ENCODE measurements at regions not wholly inside any gene's neighbourhood (a gene's known extent, or its start where the extent isn't known, plus 50 kb on each side); places are given as distances from the start of the nearest gene placed in this dataset.
"Not testable (repeated sequence)": the region's sequence is repeated elsewhere in the genome, so short reads cannot be mapped to it uniquely, and the experiment has no call there.

- Histone ChIP-seq H3K9ac (ENCODE audit: low read depth in 1 of 2, low read length in 2 of 2) (no peak overlapping the region), H3K4me3 (ENCODE audit: low read length in 2 of 2) (no peak overlapping the region), H3K4me1 (ENCODE audit: control insufficient read depth in 2 of 2, insufficient read depth in 2 of 2, low read length in 2 of 2) (no peaks in the 10 kb centered on the region), H3K27me3 (ENCODE audit: control insufficient read depth in 2 of 2, insufficient read depth in 2 of 2, low read length in 2 of 2) (no peaks in the 10 kb centered on the region), H3K27ac (ENCODE audit: low read depth in 2 of 2, low read length in 2 of 2) (no peak overlapping the region), H3K9me3 (ENCODE audit: control insufficient read depth in 2 of 2, low read length in 2 of 2) (no peaks in the 10 kb centered on the region), H3K36me3 (ENCODE audit: control insufficient read depth in 2 of 2, insufficient read depth in 2 of 2, low read length in 2 of 2) (no peaks in the 10 kb centered on the region)
Observed at GRCh38 chr14:37711831-37712475, 116.5 kb downstream of the TTC6 start.

DNA sequence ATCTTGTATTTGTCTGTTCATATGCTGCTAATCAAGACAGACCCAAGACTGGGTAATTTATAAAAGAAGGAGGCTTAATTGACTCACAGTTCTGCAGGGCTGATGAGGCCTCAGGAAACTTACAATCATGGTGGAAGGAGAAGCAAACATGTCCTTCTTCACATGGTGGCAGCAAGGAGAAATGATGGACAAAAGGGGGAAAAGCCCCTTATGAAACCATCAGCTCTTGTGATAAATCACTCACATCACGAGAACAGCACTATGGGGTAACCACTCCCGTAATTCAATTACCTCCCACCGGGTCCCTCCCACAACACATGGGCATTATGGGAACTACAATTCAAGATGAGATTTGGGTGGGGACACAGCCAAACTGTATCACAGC, 117.0 kb downstream of the TTC6 start:
- H3K27ac ChIP-seq (ENCODE audit: low read depth in 2 of 2, low read length in 2 of 2); H3K36me3 ChIP-seq (ENCODE audit: control insufficient read depth in 2 of 2, insufficient read depth in 2 of 2, low read length in 2 of 2); H3K27me3 ChIP-seq (ENCODE audit: control insufficient read depth in 2 of 2, insufficient read depth in 2 of 2, low read length in 2 of 2); H3K9ac ChIP-seq (ENCODE audit: low read depth in 1 of 2, low read length in 2 of 2); H3K4me1 ChIP-seq (ENCODE audit: control insufficient read depth in 2 of 2, insufficient read depth in 2 of 2, low read length in 2 of 2); H3K9me3 ChIP-seq (ENCODE audit: control insufficient read depth in 2 of 2, low read length in 2 of 2); H3K4me3 ChIP-seq (ENCODE audit: low read length in 2 of 2): not testable (repeated sequence)

DNA sequence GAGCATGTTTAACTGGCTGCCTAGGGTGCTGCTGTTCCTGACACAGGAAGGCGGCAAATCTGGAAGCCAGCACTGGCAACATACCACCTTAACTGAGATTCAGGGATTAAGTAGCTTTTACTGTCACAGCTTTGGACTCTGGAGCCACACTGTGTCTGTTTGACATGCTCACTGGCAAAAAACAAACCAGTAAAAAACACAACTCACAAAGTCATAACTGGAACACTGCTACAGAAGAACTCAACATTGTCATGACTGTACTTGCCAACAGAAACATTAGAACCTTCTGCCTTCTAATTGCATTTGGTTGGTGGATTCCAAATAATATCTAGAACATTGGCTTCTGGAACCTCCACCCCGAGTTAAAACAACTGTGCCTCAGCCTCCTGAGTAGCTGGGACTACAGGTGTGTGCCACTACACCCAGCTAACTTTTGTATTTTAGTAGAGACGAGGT, 117.6 kb downstream of the TTC6 start:
- Histone ChIP-seq H3K9ac (ENCODE audit: low read depth in 1 of 2, low read length in 2 of 2) (no peak overlapping the region), H3K36me3 (ENCODE audit: control insufficient read depth in 2 of 2, insufficient read depth in 2 of 2, low read length in 2 of 2) (no peaks in the 10 kb centered on the region), H3K27me3 (ENCODE audit: control insufficient read depth in 2 of 2, insufficient read depth in 2 of 2, low read length in 2 of 2) (no peaks in the 10 kb centered on the region), H3K27ac (ENCODE audit: low read depth in 2 of 2, low read length in 2 of 2) (no peak overlapping the region), H3K4me3 (ENCODE audit: low read length in 2 of 2) (no peak overlapping the region), H3K4me1 (ENCODE audit: control insufficient read depth in 2 of 2, insufficient read depth in 2 of 2, low read length in 2 of 2) (no peaks in the 10 kb centered on the region), H3K9me3 (ENCODE audit: control insufficient read depth in 2 of 2, low read length in 2 of 2) (no peaks in the 10 kb centered on the region)

DNA sequence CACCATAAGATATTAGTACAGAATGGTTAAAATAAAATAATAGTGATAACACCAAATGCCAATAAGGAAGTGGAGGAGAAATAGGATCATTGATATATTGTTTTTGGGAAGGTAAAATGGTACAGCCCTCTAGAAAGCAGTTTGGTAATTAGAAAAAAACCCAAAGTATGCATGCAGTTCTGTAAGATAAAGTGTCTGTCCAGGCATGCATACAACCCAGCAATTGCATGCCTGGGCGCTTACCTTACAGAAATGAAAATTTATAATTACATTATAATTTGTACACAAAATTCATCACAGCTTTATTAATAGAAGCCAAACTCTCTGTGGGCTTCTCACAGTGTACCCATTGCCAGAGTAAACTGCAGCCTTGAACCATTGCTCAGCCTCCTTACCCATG, 124.7 kb downstream of the TTC6 start:
- Histone ChIP-seq H3K36me3 (ENCODE audit: control insufficient read depth in 2 of 2, insufficient read depth in 2 of 2, low read length in 2 of 2) (no peaks in the 10 kb centered on the region), H3K27me3 (ENCODE audit: control insufficient read depth in 2 of 2, insufficient read depth in 2 of 2, low read length in 2 of 2) (no peaks in the 10 kb centered on the region), H3K9ac (ENCODE audit: low read depth in 1 of 2, low read length in 2 of 2) (no peak overlapping the region), H3K27ac (ENCODE audit: low read depth in 2 of 2, low read length in 2 of 2) (no peak overlapping the region), H3K4me1 (ENCODE audit: control insufficient read depth in 2 of 2, insufficient read depth in 2 of 2, low read length in 2 of 2) (no peaks in the 10 kb centered on the region), H3K9me3 (ENCODE audit: control insufficient read depth in 2 of 2, low read length in 2 of 2) (no peaks in the 10 kb centered on the region), H3K4me3 (ENCODE audit: low read length in 2 of 2) (no peak overlapping the region)

DNA sequence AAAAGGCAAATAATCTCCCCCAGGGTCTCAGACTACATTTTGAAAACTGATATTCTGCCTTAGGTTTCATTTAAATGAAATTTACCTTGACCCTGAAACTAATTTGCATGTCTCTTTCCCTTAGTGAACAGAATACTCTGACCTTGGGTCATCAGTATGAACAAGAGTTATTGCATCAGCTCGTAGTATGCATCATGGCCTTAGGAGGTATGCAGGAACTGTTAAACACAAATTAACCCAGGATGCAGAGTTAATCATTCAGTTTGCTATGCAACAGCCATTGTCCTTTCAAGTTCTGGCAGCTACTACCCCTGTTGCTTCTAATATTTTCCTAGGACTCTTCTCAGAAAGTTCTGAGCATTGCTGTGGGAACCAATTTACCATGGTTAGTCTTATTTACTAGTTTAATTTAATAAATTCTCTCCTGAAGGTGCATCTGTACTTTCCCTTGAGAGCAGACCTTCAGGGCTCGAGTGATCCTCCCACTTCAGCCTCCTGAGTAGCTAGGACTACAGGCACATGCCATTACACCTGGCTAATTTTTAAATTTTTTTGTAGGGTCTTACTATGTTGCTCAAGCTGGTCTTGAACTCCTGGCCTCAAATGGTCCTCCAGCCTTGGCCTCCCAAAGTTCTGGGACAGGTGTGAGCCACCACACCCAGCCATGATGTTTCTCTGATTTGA, 126.7 kb downstream of the TTC6 start:
- Histone ChIP-seq H3K9ac (ENCODE audit: low read depth in 1 of 2, low read length in 2 of 2) (no peak overlapping the region), H3K9me3 (ENCODE audit: control insufficient read depth in 2 of 2, low read length in 2 of 2) (no peaks in the 10 kb centered on the region)

DNA sequence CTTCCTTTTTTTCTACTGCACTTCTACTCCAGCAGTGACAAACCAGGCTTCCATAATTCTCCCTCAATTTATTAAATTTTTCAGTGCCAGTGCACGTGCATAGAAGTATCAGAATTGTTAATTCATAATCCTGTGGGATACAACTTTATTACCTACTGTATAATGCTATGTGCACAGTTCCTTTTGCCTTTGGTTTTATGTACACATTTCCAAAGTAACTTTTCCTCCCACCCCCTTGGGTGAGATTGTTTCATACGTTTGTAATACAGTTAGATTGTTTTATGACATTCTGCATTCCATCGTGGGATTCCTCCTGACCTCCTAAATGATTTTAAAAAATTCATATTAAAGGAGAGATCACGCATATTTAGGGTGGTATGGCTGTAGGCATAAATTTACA, 128.1 kb downstream of the TTC6 start:
- Histone ChIP-seq H3K27ac (ENCODE audit: low read depth in 2 of 2, low read length in 2 of 2) (no peak overlapping the region), H3K36me3 (ENCODE audit: control insufficient read depth in 2 of 2, insufficient read depth in 2 of 2, low read length in 2 of 2) (no peaks in the 10 kb centered on the region), H3K4me1 (ENCODE audit: control insufficient read depth in 2 of 2, insufficient read depth in 2 of 2, low read length in 2 of 2) (no peaks in the 10 kb centered on the region)

More for the DNA sequence above, 126.7 kb downstream of the TTC6 start:
- Histone ChIP-seq H3K27ac (ENCODE audit: low read depth in 2 of 2, low read length in 2 of 2) (no peak overlapping the region), H3K36me3 (ENCODE audit: control insufficient read depth in 2 of 2, insufficient read depth in 2 of 2, low read length in 2 of 2) (no peaks in the 10 kb centered on the region), H3K4me1 (ENCODE audit: control insufficient read depth in 2 of 2, insufficient read depth in 2 of 2, low read length in 2 of 2) (no peaks in the 10 kb centered on the region), H3K4me3 (ENCODE audit: low read length in 2 of 2) (no peak overlapping the region), H3K27me3 (ENCODE audit: control insufficient read depth in 2 of 2, insufficient read depth in 2 of 2, low read length in 2 of 2) (no peaks in the 10 kb centered on the region)

DNA sequence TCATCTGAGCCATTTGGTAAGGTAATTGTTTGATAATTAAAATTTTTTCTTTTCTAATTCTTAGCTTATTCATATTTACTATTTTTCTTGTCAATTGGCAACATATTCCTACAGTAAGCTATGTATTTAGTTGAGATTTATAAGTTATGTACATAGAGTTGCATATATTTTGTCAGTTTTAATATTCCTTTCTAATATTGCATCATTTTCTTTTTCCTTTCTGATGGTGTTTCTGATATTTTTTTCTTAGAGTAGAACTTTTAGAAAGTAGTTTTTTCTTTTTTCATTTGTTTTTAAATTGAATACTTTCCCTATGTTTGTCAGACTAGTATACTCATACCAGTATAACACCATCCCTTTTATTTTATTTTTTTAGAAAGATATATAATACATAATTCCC, 131.3 kb downstream of the TTC6 start:
- Histone ChIP-seq H3K4me1 (ENCODE audit: control insufficient read depth in 2 of 2, insufficient read depth in 2 of 2, low read length in 2 of 2) (no peaks in the 10 kb centered on the region), H3K27ac (ENCODE audit: low read depth in 2 of 2, low read length in 2 of 2) (no peak overlapping the region), H3K36me3 (ENCODE audit: control insufficient read depth in 2 of 2, insufficient read depth in 2 of 2, low read length in 2 of 2) (no peaks in the 10 kb centered on the region), H3K9me3 (ENCODE audit: control insufficient read depth in 2 of 2, low read length in 2 of 2) (no peaks in the 10 kb centered on the region), H3K4me3 (ENCODE audit: low read length in 2 of 2) (no peak overlapping the region), H3K9ac (ENCODE audit: low read depth in 1 of 2, low read length in 2 of 2) (no peak overlapping the region), H3K27me3 (ENCODE audit: control insufficient read depth in 2 of 2, insufficient read depth in 2 of 2, low read length in 2 of 2) (no peaks in the 10 kb centered on the region)

More for the DNA sequence above, 128.1 kb downstream of the TTC6 start:
- H3K4me3 ChIP-seq (ENCODE audit: low read length in 2 of 2) = no peak overlapping the region
- no peaks in the 10 kb centered on the region for H3K27me3 ChIP-seq (ENCODE audit: control insufficient read depth in 2 of 2, insufficient read depth in 2 of 2, low read length in 2 of 2)
- no peak overlapping the region for H3K9ac ChIP-seq (ENCODE audit: low read depth in 1 of 2, low read length in 2 of 2)
- H3K9me3 ChIP-seq (ENCODE audit: control insufficient read depth in 2 of 2, low read length in 2 of 2) = no peaks in the 10 kb centered on the region

GRCh38 chr14:37729218-37729617, 133.8 kb downstream of the TTC6 start:
- Histone ChIP-seq H3K4me3 (ENCODE audit: low read length in 2 of 2) (no peak overlapping the region), H3K36me3 (ENCODE audit: control insufficient read depth in 2 of 2, insufficient read depth in 2 of 2, low read length in 2 of 2) (no peaks in the 10 kb centered on the region), H3K27me3 (ENCODE audit: control insufficient read depth in 2 of 2, insufficient read depth in 2 of 2, low read length in 2 of 2) (no peaks in the 10 kb centered on the region), H3K4me1 (ENCODE audit: control insufficient read depth in 2 of 2, insufficient read depth in 2 of 2, low read length in 2 of 2) (no peaks in the 10 kb centered on the region), H3K27ac (ENCODE audit: low read depth in 2 of 2, low read length in 2 of 2) (no peak overlapping the region), H3K9me3 (ENCODE audit: control insufficient read depth in 2 of 2, low read length in 2 of 2) (no peaks in the 10 kb centered on the region), H3K9ac (ENCODE audit: low read depth in 1 of 2, low read length in 2 of 2) (no peak overlapping the region)

DNA sequence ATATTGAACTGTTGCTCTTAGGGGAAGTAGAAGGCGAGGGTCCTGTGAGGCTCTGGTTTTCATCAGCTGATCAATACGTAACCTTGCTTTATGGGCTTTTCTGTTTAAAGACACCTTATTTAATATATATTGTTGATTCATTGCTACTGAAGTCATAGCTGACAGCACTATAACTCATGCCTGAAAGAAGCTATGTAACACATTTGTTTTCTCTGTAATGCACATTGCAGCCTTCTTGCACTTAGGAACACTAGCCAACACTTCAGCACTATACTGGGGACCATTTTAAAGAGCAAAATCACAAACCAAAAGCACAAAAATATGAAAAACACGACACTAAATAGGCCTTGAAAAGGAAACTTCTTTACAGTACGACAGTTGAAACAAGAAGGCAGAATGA, 135.7 kb downstream of the TTC6 start:
- Histone ChIP-seq H3K9me3 (ENCODE audit: control insufficient read depth in 2 of 2, low read length in 2 of 2) (no peaks in the 10 kb centered on the region), H3K4me1 (ENCODE audit: control insufficient read depth in 2 of 2, insufficient read depth in 2 of 2, low read length in 2 of 2) (no peaks in the 10 kb centered on the region), H3K9ac (ENCODE audit: low read depth in 1 of 2, low read length in 2 of 2) (no peak overlapping the region), H3K27ac (ENCODE audit: low read depth in 2 of 2, low read length in 2 of 2) (no peak overlapping the region), H3K36me3 (ENCODE audit: control insufficient read depth in 2 of 2, insufficient read depth in 2 of 2, low read length in 2 of 2) (no peaks in the 10 kb centered on the region), H3K4me3 (ENCODE audit: low read length in 2 of 2) (no peak overlapping the region), H3K27me3 (ENCODE audit: control insufficient read depth in 2 of 2, insufficient read depth in 2 of 2, low read length in 2 of 2) (no peaks in the 10 kb centered on the region)

DNA sequence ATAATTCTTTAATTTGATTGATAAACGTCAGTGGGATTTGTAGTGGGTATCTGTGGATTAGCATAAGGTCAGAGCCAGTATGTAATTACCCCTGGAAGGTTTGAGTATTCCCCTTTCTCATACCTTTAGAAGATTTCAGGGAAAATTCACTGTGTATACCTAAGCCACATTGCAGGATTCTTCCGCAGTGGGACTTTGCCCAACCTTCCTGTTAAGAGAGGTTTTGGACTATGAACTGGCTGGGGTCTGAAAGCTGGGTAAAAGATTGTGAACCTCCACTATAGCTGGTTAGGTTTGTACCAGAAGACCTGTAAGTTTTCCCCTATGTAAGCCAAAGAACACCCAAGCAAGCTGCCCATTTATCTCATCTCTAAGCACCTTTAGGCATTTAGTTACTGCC, 150.2 kb downstream of the TTC6 start:
- Histone ChIP-seq H3K4me3 (ENCODE audit: low read length in 2 of 2) (no peak overlapping the region), H3K4me1 (ENCODE audit: control insufficient read depth in 2 of 2, insufficient read depth in 2 of 2, low read length in 2 of 2) (no peaks in the 10 kb centered on the region)

More for the DNA sequence above, 150.2 kb downstream of the TTC6 start:
- H3K9ac ChIP-seq (ENCODE audit: low read depth in 1 of 2, low read length in 2 of 2) = no peak overlapping the region
- H3K9me3 ChIP-seq (ENCODE audit: control insufficient read depth in 2 of 2, low read length in 2 of 2) = no peaks in the 10 kb centered on the region
- no peaks in the 10 kb centered on the region for H3K27me3 ChIP-seq (ENCODE audit: control insufficient read depth in 2 of 2, insufficient read depth in 2 of 2, low read length in 2 of 2)
- no peak overlapping the region for H3K27ac ChIP-seq (ENCODE audit: low read depth in 2 of 2, low read length in 2 of 2)
- no peaks in the 10 kb centered on the region for H3K36me3 ChIP-seq (ENCODE audit: control insufficient read depth in 2 of 2, insufficient read depth in 2 of 2, low read length in 2 of 2)

Measured in mucosa of rectum (tissue), 2 donors.